ENCODE measurements at regions not wholly inside any gene's neighbourhood (a gene's known extent, or its start where the extent isn't known, plus 50 kb on each side); places are given as distances from the start of the nearest gene placed in this dataset.
A peak's percentile ranks its signal among the peaks of the same experiment; 100 is the strongest.
"Not testable (repeated sequence)": the region's sequence is repeated elsewhere in the genome, so short reads cannot be mapped to it uniquely, and the experiment has no call there.

- Mint-ChIP-seq H3K4me3 (no peak overlapping the region), H3K9me3 (peaks cover 0 to 1% (median 0%) of the 10 kb centered on the region in 6 donors), H3K27ac (no peak overlapping the region)
Measured at GRCh38 chr5:77871946-77872345, 95.8 kb upstream of the TBCA start.

DNA sequence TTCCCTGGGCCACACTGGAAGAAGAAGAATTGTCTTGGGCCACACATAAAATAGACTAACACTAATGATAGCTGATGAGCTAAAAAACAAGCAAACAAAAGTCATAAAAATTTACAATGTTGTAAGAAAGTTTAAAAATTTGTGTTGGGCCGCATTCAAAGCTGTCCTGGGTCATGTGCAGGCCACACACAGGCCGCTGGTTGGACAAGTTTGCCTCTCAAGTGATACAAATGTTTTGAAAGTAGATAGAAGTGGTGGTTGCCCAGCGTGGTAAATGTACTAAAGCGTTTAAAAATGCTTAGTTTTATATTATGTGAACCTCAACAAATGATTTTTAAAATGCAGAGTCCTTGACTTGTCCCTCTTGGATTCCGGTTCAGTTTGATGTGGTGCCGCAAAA, 94.9 kb upstream of the TBCA start:
- Mint-ChIP-seq H3K4me3 (no peak overlapping the region), H3K27me3 (ENCODE audit: low read depth in 3 of 3) (peaks cover 0 to 3% (median 0%) of the 10 kb centered on the region in 3 donors)
- no peak for DNase-seq

More at GRCh38 chr5:77871946-77872345, 95.8 kb upstream of the TBCA start:
- H3K27me3 Mint-ChIP-seq (ENCODE audit: low read depth in 3 of 3): peaks cover 0 to 3% (median 0%) of the 10 kb centered on the region in 3 donors
- DNase-seq: no peak
- H3K36me3 Mint-ChIP-seq: no peaks in the 10 kb centered on the region
- H3K4me1 Mint-ChIP-seq: no peaks in the 10 kb centered on the region

GRCh38 chr5:77869116-77869798, 93.1 kb upstream of the TBCA start:
- DNase-seq: no peak
- H3K27ac Mint-ChIP-seq: no peak overlapping the region
- H3K4me3 Mint-ChIP-seq: no peak overlapping the region
- H3K27me3 Mint-ChIP-seq (ENCODE audit: low read depth in 3 of 3): peaks cover 0 to 1% (median 0%) of the 10 kb centered on the region in 3 donors
- no peaks in the 10 kb centered on the region for H3K36me3 Mint-ChIP-seq
- no peaks in the 10 kb centered on the region for H3K4me1 Mint-ChIP-seq
- peaks cover 0 to 1% (median 0%) of the 10 kb centered on the region in 6 donors for H3K9me3 Mint-ChIP-seq

More for the DNA sequence above, 94.9 kb upstream of the TBCA start:
- H3K27ac Mint-ChIP-seq: no peak overlapping the region
- no peaks in the 10 kb centered on the region for H3K36me3 Mint-ChIP-seq
- peaks cover 0 to 1% (median 0%) of the 10 kb centered on the region in 6 donors for H3K9me3 Mint-ChIP-seq
- no peaks in the 10 kb centered on the region for H3K4me1 Mint-ChIP-seq

DNA sequence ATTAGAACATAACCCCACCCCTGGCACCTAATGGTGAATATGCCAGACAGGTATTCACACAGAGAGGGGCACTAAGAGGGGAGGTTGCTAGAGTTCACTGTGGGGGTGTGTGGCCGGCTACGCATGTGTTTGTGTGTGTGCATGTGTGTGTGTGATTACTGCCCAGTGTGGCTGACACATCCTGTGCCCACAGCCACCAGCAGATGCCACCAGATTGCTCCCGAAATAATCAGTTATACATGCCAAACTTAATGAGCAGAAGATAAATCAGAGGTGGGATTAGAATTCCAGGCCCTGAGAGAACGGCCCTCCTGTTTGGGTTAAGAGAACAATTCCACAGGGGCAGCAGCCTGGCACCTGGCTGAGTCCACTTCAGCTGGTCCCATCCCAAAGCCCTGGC, 91.8 kb upstream of the TBCA start:
- DNase-seq: no peak
- Mint-ChIP-seq H3K4me1 (no peaks in the 10 kb centered on the region), H3K36me3 (no peaks in the 10 kb centered on the region), H3K27me3 (ENCODE audit: low read depth in 3 of 3) (peaks cover 0 to 2% (median 0%) of the 10 kb centered on the region in 3 donors), H3K27ac (no peak overlapping the region), H3K9me3 (no peaks in the 10 kb centered on the region), H3K4me3 (no peak overlapping the region)

DNA sequence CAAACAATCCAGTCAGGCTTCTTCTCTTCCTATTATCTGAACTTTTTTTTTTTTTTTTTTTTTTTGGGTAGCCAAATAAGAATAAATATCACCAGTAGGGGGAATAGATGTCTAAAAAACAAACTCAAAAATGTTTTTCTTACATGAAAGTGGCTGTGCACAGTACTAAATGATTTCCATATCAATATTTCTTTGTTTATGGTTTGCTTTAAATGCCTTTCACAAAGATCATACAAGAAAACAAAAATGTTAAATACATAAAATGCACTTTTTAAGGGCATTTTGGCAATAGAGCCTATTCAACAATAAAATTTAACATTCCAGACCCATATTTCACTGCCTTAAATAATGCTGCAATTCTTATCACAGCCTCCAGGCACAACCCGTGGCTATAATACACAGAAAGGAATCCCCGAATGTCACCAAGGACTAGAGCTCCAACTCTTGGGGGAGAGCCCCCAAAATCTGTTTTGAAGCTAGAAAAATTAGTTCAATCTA, 91.1 kb upstream of the TBCA start:
- H3K4me1 Mint-ChIP-seq: no peaks in the 10 kb centered on the region
- H3K36me3 Mint-ChIP-seq: no peaks in the 10 kb centered on the region
- H3K9me3 Mint-ChIP-seq: no peaks in the 10 kb centered on the region
- H3K4me3 Mint-ChIP-seq: no peak overlapping the region
- no peak for DNase-seq
- H3K27ac Mint-ChIP-seq: no peak overlapping the region
- H3K27me3 Mint-ChIP-seq (ENCODE audit: low read depth in 3 of 3): peaks cover 0 to 3% (median under 1%) of the 10 kb centered on the region in 3 donors

GRCh38 chr5:77866198-77866597, 90.1 kb upstream of the TBCA start:
- H3K36me3 Mint-ChIP-seq: no peaks in the 10 kb centered on the region
- no peak for DNase-seq
- H3K4me1 Mint-ChIP-seq: no peaks in the 10 kb centered on the region
- no peaks in the 10 kb centered on the region for H3K9me3 Mint-ChIP-seq
- no peak overlapping the region for H3K4me3 Mint-ChIP-seq
- peaks cover 0 to 3% (median 2%) of the 10 kb centered on the region in 3 donors for H3K27me3 Mint-ChIP-seq (ENCODE audit: low read depth in 3 of 3)
- H3K27ac Mint-ChIP-seq: no peak overlapping the region

DNA sequence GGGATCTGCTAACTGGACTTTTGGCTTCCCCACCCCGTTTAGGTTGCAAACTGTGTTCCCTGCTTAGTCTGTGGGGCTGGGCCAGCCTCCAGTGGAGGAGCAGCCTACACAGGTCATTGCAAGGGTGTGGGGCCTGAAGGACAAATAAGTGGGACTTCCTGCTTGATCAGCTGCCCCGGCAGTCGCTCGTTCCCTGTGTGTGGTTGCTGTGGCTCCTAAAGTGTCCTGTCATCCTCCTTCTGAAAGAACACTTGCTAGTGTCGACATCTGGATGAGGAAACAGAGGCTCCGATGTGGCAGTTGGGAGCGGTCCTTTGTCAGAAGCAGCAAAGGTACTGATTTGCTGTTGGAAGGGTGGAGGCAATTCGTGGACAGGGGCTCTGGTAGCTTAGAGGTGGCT, 88.9 kb upstream of the TBCA start:
- DNase-seq: no peak
- no peak overlapping the region for H3K4me3 Mint-ChIP-seq
- H3K9me3 Mint-ChIP-seq: no peaks in the 10 kb centered on the region
- H3K27ac Mint-ChIP-seq: no peak overlapping the region
- no peaks in the 10 kb centered on the region for H3K4me1 Mint-ChIP-seq
- H3K36me3 Mint-ChIP-seq: no peaks in the 10 kb centered on the region
- peaks cover 0 to 4% (median 3%) of the 10 kb centered on the region in 3 donors for H3K27me3 Mint-ChIP-seq (ENCODE audit: low read depth in 3 of 3)

DNA sequence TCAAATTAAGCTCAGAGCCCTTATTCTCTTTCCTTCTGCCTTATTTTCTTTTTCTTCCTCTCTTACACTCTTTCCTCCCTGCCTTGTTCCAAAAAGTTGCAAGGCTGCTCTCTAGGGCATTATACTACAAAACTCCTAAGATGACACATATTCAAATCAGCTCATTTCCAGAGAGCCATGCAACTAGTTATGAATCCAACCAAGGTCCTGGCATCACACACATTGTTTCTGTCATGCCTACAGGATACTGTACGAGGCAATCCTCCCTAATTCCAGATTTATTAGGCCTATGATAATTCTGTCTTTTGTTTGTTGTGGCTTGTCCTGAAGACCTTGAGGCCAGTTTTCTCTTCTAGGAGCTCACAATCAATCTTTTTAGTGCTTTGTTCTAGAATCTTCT, 87.0 kb upstream of the TBCA start:
- H3K36me3 Mint-ChIP-seq: no peaks in the 10 kb centered on the region
- no peak overlapping the region for H3K27ac Mint-ChIP-seq
- H3K9me3 Mint-ChIP-seq: no peaks in the 10 kb centered on the region

GRCh38 chr5:77861576-77861975, 85.4 kb upstream of the TBCA start:
- no peaks in the 10 kb centered on the region for H3K9me3 Mint-ChIP-seq
- no peak overlapping the region for H3K4me3 Mint-ChIP-seq
- peaks cover 0 to 6% (median 4%) of the 10 kb centered on the region in 3 donors for H3K27me3 Mint-ChIP-seq (ENCODE audit: low read depth in 3 of 3)

More for the DNA sequence above, 87.0 kb upstream of the TBCA start:
- peaks cover 0 to 4% (median 3%) of the 10 kb centered on the region in 3 donors for H3K27me3 Mint-ChIP-seq (ENCODE audit: low read depth in 3 of 3)
- H3K4me3 Mint-ChIP-seq: no peak overlapping the region
- no peaks in the 10 kb centered on the region for H3K4me1 Mint-ChIP-seq
- DNase-seq: no peak

DNA sequence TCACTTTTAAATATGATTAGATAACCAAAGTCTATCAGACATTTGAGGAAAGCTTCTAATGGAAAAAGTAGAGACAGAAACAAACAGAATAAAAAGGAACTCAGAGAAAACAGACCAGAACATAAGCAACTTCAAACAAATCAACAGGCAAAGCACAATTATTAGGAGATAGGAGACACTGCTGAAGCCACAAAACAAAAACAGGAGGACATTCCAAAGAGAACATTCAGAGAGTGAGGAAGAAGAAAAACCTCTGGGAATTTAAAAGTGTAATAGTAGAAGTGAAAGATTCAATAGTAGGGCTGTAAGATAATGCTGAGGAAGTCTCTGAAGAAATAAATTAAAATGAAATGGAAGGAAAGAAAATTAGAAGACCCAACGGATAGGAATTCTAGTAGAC, 83.2 kb upstream of the TBCA start:
- H3K4me1 Mint-ChIP-seq: no peaks in the 10 kb centered on the region
- no peak for DNase-seq
- peaks cover 0 to 11% (median 4%) of the 10 kb centered on the region in 3 donors for H3K27me3 Mint-ChIP-seq (ENCODE audit: low read depth in 3 of 3)
- H3K27ac Mint-ChIP-seq: no peak overlapping the region
- H3K4me3 Mint-ChIP-seq: no peak overlapping the region
- H3K36me3 Mint-ChIP-seq: peaks cover 0 to 3% (median 0%) of the 10 kb centered on the region in 3 donors
- no peaks in the 10 kb centered on the region for H3K9me3 Mint-ChIP-seq

More at GRCh38 chr5:77861576-77861975, 85.4 kb upstream of the TBCA start:
- DNase-seq: no peak
- no peak overlapping the region for H3K27ac Mint-ChIP-seq
- H3K4me1 Mint-ChIP-seq: no peaks in the 10 kb centered on the region
- H3K36me3 Mint-ChIP-seq: no peaks in the 10 kb centered on the region

DNA sequence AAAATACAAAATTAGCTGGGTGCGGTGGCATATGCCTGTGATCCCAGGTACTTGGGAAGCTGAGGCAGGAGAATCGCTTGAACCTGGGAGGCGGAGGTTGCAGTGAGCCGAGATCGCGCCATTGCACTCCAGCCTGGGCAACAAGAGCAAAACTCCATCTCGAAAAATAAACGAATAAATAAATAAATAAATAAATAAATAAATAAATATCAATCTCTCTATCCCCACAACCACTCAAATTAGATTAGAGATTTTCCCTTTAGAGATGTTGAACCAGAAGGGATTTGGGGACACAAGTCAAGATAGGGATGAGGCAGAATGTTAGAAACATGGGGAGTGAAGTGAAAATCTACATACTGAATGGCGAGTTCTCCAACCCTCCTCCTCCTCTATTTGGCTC, 82.5 kb upstream of the TBCA start:
- H3K27ac Mint-ChIP-seq, H3K9me3 Mint-ChIP-seq: not testable (repeated sequence)

DNA sequence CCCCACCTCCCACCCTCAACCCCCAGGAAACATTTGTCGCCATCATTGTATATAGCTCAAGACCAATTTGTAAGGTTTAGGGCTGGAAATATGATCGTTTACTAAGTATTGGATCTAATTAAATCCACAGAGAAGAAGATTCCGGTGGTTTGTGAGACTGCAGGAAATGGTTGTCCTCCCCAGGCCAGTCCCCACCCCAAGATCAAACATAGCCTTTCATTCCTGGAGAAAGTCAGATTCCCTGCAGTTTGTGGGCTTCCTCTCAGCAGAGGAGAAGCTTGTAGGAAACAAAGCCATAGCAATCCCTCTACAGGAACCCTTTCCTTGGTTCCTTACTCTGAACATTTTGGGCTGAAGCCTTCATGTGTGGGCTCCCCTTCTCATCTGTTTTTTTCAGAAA, 79.2 kb upstream of the TBCA start:
- peaks cover 23% of the 10 kb centered on the region in 2 donors for H3K4me1 Mint-ChIP-seq
- peaks cover 0 to 26% (median 11%) of the 10 kb centered on the region in 3 donors for H3K27me3 Mint-ChIP-seq (ENCODE audit: low read depth in 3 of 3)
- no peaks in the 10 kb centered on the region for H3K9me3 Mint-ChIP-seq
- peaks cover 0 to 3% (median 0%) of the 10 kb centered on the region in 3 donors for H3K36me3 Mint-ChIP-seq
- no peak overlapping the region for H3K27ac Mint-ChIP-seq
- no peak overlapping the region for H3K4me3 Mint-ChIP-seq
- no peak for DNase-seq

More for the DNA sequence above, 82.5 kb upstream of the TBCA start:
- H3K4me3 Mint-ChIP-seq, H3K36me3 Mint-ChIP-seq, H3K4me1 Mint-ChIP-seq, DNase-seq: not testable (repeated sequence)
- H3K27me3 Mint-ChIP-seq (ENCODE audit: low read depth in 3 of 3): peaks cover 0 to 15% (median 4%) of the 10 kb centered on the region in 3 donors

DNA sequence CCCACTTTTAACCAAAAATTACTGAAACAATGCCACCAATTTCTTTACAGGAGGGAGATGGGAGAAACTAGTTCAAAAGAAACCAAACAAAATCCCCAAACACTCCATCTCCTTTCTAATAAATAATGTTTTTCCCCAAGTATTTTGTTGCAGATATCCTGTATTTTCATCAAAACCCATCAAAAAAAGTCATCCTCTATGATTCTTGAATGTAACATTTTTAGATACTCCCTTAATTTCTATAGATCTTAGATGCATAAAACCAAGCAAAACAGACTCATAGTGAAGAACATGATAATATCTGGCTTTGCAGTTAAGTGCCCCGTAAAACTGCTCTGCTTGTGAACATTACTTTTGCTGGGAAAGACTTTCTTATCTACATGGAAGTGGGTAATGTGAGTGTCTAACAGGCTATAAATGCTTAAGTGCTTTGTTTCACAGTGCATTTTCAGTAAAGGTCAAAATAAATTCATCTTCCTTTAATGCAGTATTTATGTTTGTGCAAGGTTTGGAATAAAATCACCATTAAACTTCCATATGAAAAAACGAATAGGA, 77.3 kb upstream of the TBCA start:
- Mint-ChIP-seq H3K9me3 (no peaks in the 10 kb centered on the region), H3K27ac (peak overlapping the region in 1 of 6 donors; percentile 49), H3K36me3 (peaks cover 0 to 3% (median 0%) of the 10 kb centered on the region in 3 donors), H3K4me1 (peaks cover 23% of the 10 kb centered on the region in 2 donors), H3K4me3 (peak overlapping the region; percentile 31 to 90 (median 48)), H3K27me3 (ENCODE audit: low read depth in 3 of 3) (peaks cover 2 to 32% (median 12%) of the 10 kb centered on the region in 3 donors)
- no peak for DNase-seq
